Astrocyte (in vitro differentiated cells and primary cell): ENCODE measurements at regions not wholly inside any gene's neighbourhood (a gene's known extent, or its start where the extent isn't known, plus 50 kb on each side); places are given as distances from the start of the nearest gene placed in this dataset.
"Not testable (repeated sequence)": the region's sequence is repeated elsewhere in the genome, so short reads cannot be mapped to it uniquely, and the experiment has no call there.

ENCODE experiments used
- DNase-seq: peaks from one replicate; pipeline ENCODE4 v3.0.0-alpha.2; 2010; ENCODE audit warnings: low read depth
- FAIRE-seq: peaks from 2 replicates; lab custom pipeline; 2011; peaks lifted over from hg19 to GRCh38; lab: Jason Lieb, UNC
- H2AFZ ChIP-seq: 2 replicates; pipeline ENCODE4 v1.6.0; 2012; ENCODE audit warnings: low read depth, low read length, inconsistent platforms
- H3K27ac ChIP-seq: 2 replicates; pipeline ENCODE4 v1.5.1; 2011; ENCODE audit warnings: low read depth, low read length, inconsistent platforms
- H3K27me3 ChIP-seq: 2 replicates; pipeline ENCODE4 v1.6.0; 2011; ENCODE audit warnings: low read length, inconsistent platforms; ENCODE audit not compliant: insufficient read depth
- H3K36me3 ChIP-seq: 2 replicates; pipeline ENCODE4 v1.5.1; 2011; ENCODE audit warnings: low read length, inconsistent platforms; ENCODE audit not compliant: insufficient read depth
- H3K4me1 ChIP-seq: 2 replicates; pipeline ENCODE4 v1.5.1; 2011; ENCODE audit warnings: low read length, inconsistent platforms; ENCODE audit not compliant: insufficient read depth
- H3K4me2 ChIP-seq: 2 replicates; pipeline ENCODE4 v1.6.0; 2012; ENCODE audit warnings: low read length, inconsistent platforms
- H3K4me3 ChIP-seq: 2 replicates; pipeline ENCODE4 v1.5.1; 2011; ENCODE audit warnings: low read depth, mild to moderate bottlenecking, low read length, inconsistent platforms; ENCODE audit not compliant: insufficient read depth
- H3K79me2 ChIP-seq: 2 replicates; pipeline ENCODE4 v1.6.0; 2012; ENCODE audit warnings: mild to moderate bottlenecking, low read length, inconsistent platforms; ENCODE audit not compliant: insufficient read depth
- H3K9ac ChIP-seq: 2 replicates; pipeline ENCODE4 v1.6.0; 2012; ENCODE audit warnings: mild to moderate bottlenecking, low read length, inconsistent platforms
- H3K9me3 ChIP-seq: 2 replicates; pipeline ENCODE4 v1.5.1; 2012; ENCODE audit warnings: low read depth, mild to moderate bottlenecking, low read length, inconsistent platforms; ENCODE audit not compliant: insufficient read depth
- H4K20me1 ChIP-seq: 2 replicates; pipeline ENCODE4 v1.6.0; 2012; ENCODE audit warnings: low read length, inconsistent platforms; ENCODE audit not compliant: insufficient read depth
- H3K27ac Mint-ChIP-seq: one replicate; pipeline ENCODE4 v1.8.0; 2021; ENCODE audit warnings: mild to moderate bottlenecking, mixed read lengths; ENCODE audit not compliant: unreplicated experiment
- H3K27me3 Mint-ChIP-seq: one replicate; pipeline ENCODE4 v1.8.0; 2021; ENCODE audit warnings: low read depth, mixed read lengths; ENCODE audit not compliant: unreplicated experiment
- H3K36me3 Mint-ChIP-seq: one replicate; pipeline ENCODE4 v1.8.0; 2021; ENCODE audit warnings: low read depth, mixed read lengths; ENCODE audit not compliant: unreplicated experiment
- H3K4me1 Mint-ChIP-seq: one replicate; pipeline ENCODE4 v1.8.0; 2021; ENCODE audit warnings: low read depth, mixed read lengths; ENCODE audit not compliant: unreplicated experiment
- H3K4me3 Mint-ChIP-seq: one replicate; pipeline ENCODE4 v1.8.0; 2021; ENCODE audit warnings: mild to moderate bottlenecking, moderate library complexity, mixed read lengths; ENCODE audit not compliant: unreplicated experiment
- H3K9me3 Mint-ChIP-seq: one replicate; pipeline ENCODE4 v1.8.0; 2021; ENCODE audit warnings: mild to moderate bottlenecking, mixed read lengths; ENCODE audit not compliant: unreplicated experiment
- CTCF ChIP-seq: IDR thresholded peaks from 2 replicates; pipeline ENCODE4 v1.5.1; 2011; ENCODE audit warnings: low read depth, mild to moderate bottlenecking, inconsistent platforms, low read length, moderate library complexity; ENCODE audit not compliant: insufficient read depth
- EZH2 ChIP-seq: IDR thresholded peaks from 2 replicates; pipeline ENCODE4 v1.6.1; 2012; ENCODE audit warnings: mild to moderate bottlenecking, low read length, inconsistent platforms; ENCODE audit not compliant: insufficient read depth

GRCh38 chr6:106857771-106858652, 116.5 kb downstream of the CD24 start:
- H4K20me1 ChIP-seq, result no peaks in the 10 kb centered on the region
- no peaks in the 10 kb centered on the region for H3K79me2 ChIP-seq
- Mint-ChIP-seq H3K27ac (no peak overlapping the region), H3K27me3 (peaks cover 4% of the 10 kb centered on the region), H3K4me1 (no peaks in the 10 kb centered on the region), H3K9me3 (peaks cover 19% of the 10 kb centered on the region), H3K4me3 (no peak overlapping the region), H3K36me3 (peaks cover 4% of the 10 kb centered on the region)
- no peak overlapping the region for H3K4me3 ChIP-seq
- no peak overlapping the region for H3K9ac ChIP-seq
- DNase-seq (no peak), FAIRE-seq (peak; percentile 29)
- H3K4me2 ChIP-seq, result no peak overlapping the region
- no peak overlapping the region for H2AFZ ChIP-seq
- peaks cover 8% of the 10 kb centered on the region for H3K4me1 ChIP-seq
- H3K36me3 ChIP-seq, result no peaks in the 10 kb centered on the region
- peaks cover 5% of the 10 kb centered on the region for H3K9me3 ChIP-seq
- H3K27me3 ChIP-seq, result no peaks in the 10 kb centered on the region
- TF ChIP-seq EZH2 (no peak), CTCF (no peak)
- no peak overlapping the region for H3K27ac ChIP-seq

GRCh38 chr6:106857310-106857709, 117.2 kb downstream of the CD24 start:
- not testable (repeated sequence) for H3K9me3 ChIP-seq, H3K4me3 Mint-ChIP-seq, H3K27ac ChIP-seq, H3K4me2 ChIP-seq, H3K79me2 ChIP-seq, DNase-seq, H4K20me1 ChIP-seq, H3K4me3 ChIP-seq, H3K27me3 ChIP-seq, H3K27ac Mint-ChIP-seq, H3K27me3 Mint-ChIP-seq, H2AFZ ChIP-seq, H3K4me1 ChIP-seq, H3K9ac ChIP-seq, H3K4me1 Mint-ChIP-seq, FAIRE-seq, H3K36me3 ChIP-seq, H3K36me3 Mint-ChIP-seq
- H3K9me3 Mint-ChIP-seq, result peaks cover 21% of the 10 kb centered on the region

- TF ChIP-seq CTCF, result no peak
- no peak for TF ChIP-seq EZH2
- no peaks in the 10 kb centered on the region for H3K4me1 Mint-ChIP-seq
- no peaks in the 10 kb centered on the region for H3K79me2 ChIP-seq
- no peak overlapping the region for H3K27ac Mint-ChIP-seq
- H3K36me3 Mint-ChIP-seq, result peaks cover 4% of the 10 kb centered on the region
- no peak overlapping the region for H3K4me3 ChIP-seq
- no peaks in the 10 kb centered on the region for H4K20me1 ChIP-seq
- H3K9me3 ChIP-seq, result peaks cover 10% of the 10 kb centered on the region
- H3K9ac ChIP-seq, result no peak overlapping the region
- DNase-seq (peak; percentile 7), FAIRE-seq (no peak)
- no peak overlapping the region for H3K27ac ChIP-seq
- peaks cover 4% of the 10 kb centered on the region for H3K27me3 Mint-ChIP-seq
- no peak overlapping the region for H3K4me3 Mint-ChIP-seq
- peaks cover 8% of the 10 kb centered on the region for H3K4me1 ChIP-seq
- no peaks in the 10 kb centered on the region for H3K27me3 ChIP-seq
- no peak overlapping the region for H3K4me2 ChIP-seq
- H3K9me3 Mint-ChIP-seq, result peaks cover 23% of the 10 kb centered on the region
- no peaks in the 10 kb centered on the region for H3K36me3 ChIP-seq
- H2AFZ ChIP-seq, result no peak overlapping the region
These were observed 118.2 kb downstream of the CD24 start for GRCh38 chr6:106856227-106856874.
